Mononuclear cell (primary cell): ENCODE measurements at regions not wholly inside any gene's neighbourhood (a gene's known extent, or its start where the extent isn't known, plus 50 kb on each side); places are given as distances from the start of the nearest gene placed in this dataset.
"Not testable (repeated sequence)": the region's sequence is repeated elsewhere in the genome, so short reads cannot be mapped to it uniquely, and the experiment has no call there.

Experiments used
- H3K27me3 ChIP-seq: 2 replicates; pipeline ENCODE4 v1.6.0; 2011; ENCODE audit warnings: low read length, control low read depth; ENCODE audit not compliant: insufficient read depth
- H3K4me1 ChIP-seq: 2 replicates; pipeline ENCODE4 v1.5.1; 2011; ENCODE audit warnings: mild to moderate bottlenecking, low read length, control low read depth; ENCODE audit not compliant: insufficient read depth
- H3K4me3 ChIP-seq: 2 replicates; pipeline ENCODE4 v1.5.1; 2011; ENCODE audit warnings: mild to moderate bottlenecking, low read length, moderate library complexity
- H3K9me3 ChIP-seq: 2 replicates; pipeline ENCODE4 v1.5.1; 2011; ENCODE audit warnings: low read depth, mild to moderate bottlenecking, control low read depth, low read length

DNA sequence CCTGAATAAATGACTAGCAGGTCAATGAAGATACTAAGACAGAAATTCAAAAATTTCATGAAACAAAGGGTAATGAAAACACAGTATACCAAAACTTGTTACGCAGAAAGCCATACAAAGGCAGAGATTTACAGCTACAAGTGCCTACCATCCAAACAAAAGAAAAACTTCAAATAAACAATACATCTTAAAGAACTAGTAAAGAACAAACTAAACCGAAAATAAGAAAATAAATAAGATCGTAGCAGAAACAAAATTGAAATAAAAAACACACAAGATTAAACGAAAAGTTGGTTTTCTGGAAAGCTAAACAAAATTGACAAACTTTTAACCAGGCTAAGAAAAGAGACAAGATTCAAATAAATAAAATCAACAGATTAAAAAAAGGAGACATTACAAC lies 51.5 kb downstream of the VPREB1 start:
- not testable (repeated sequence) for H3K9me3 ChIP-seq, H3K27me3 ChIP-seq, H3K4me1 ChIP-seq, H3K4me3 ChIP-seq

DNA sequence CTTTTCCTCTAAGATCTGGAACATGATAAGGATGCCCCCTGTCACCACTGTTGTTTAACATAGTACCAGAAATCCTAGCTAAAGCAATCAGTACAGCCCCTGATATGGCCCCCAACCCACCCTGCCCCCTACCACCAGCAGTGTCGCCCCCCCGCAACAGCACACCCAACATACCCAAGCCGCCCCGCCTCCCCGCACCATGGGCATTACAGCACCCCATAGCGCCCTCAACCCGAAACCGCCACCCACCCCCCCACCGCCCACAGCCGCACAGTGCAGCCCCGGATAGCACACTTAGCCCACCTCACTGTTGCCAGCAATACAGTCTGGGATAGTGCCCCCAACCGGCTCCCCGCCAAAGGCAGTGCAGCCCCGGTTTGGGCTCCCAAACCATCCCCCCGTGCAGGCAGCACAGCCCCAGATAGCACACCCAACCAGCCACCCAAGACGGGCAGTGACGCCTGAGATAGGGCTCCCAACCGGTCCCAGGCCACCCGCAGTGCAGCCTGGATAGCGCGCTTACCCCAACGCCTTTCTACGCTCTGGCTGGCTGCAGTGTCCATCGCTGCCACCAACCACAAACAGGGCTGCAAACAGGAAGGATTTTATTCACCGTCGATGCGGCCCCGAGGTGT lies 52.7 kb downstream of the VPREB1 start:
- not testable (repeated sequence) for H3K9me3 ChIP-seq, H3K4me1 ChIP-seq
- peak overlapping the region; percentile 56 for H3K4me3 ChIP-seq

DNA sequence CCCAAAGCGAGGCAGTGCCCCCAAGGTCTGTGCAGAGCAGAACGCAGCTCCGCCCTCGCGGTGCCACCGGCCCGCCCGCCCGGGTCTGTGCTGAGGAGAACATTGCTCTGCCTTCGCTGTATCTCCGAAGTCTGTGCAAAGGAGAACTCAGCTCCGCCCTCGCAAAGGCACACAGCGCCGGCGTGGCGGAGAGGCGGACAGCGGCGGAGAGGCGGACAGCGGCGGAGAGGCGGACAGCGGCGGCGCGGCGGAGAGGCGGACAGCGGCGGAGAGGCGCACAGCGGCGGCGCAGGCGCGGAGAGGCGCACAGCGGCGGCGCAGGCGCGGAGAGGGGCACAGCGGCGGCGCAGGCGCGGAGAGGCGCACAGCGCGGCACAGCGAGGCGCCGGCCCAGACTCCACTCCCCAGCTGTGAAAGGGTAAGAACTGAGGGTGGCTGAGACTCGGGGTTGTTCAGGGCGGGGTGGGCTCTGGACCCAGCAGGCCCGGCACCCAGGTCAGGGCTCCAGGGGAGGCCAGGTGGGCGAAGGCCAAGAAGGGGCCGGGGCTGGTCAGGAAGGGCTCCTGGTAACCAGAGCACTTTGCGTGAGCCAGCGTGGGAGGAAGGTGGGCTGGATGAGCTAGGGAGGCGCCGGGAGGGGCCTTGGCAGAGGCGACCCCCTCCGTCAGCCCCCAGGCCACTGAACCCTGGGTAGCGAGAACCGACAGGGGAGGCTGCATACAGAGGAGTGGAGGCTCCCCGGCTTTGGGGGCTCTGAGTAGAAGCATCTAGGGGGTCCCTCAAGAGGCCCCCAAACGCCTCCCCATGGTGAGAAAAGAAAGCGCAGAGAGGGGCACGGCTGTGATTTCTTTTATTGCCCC lies 53.4 kb downstream of the VPREB1 start:
- H3K27me3 ChIP-seq, H3K9me3 ChIP-seq, H3K4me1 ChIP-seq: not testable (repeated sequence)
- H3K4me3 ChIP-seq = peak overlapping the region; percentile 56

More for the DNA sequence above, 52.7 kb downstream of the VPREB1 start:
- H3K27me3 ChIP-seq = not testable (repeated sequence)

DNA sequence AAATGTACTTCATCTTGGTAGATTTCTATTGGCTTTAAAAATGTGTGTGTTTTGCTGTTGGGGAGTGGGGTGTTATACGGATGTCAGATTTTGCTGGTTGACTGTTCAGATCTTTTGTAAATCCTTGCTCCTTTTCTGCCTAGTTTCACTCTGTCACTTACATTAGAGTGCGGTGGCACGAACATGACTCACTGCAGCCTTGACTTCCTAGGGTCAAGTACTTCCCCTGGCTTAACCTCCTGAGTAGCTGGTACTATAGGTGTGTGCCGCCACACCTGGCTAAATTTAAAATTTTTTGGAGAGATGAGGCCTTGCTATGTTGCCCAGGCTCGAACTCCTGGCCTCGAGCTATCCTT lies 54.0 kb downstream of the VPREB1 start:
- peak overlapping the region; percentile 56 for H3K4me3 ChIP-seq
- H3K27me3 ChIP-seq = not testable (repeated sequence)

DNA sequence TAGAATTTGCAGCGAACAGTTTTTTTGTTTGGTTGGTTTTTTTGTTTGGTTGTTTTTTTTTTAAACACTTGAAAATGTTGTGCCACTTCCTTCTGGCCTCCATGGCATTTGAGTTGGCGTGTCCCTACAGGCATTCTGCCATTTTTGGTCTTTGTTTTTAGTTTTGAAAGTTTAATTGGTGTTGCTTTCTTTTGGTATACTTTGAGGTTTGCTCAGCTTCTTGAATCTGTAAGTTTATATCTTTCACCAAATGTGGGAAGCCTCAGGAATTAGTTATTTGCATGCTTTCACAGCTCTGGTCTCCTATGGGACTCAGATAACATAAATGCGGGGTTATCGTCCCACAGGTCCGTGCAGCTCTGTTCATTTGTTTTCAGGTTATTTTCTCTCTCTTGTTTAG lies 55.9 kb downstream of the VPREB1 start:
- H3K9me3 ChIP-seq, H3K4me1 ChIP-seq, H3K27me3 ChIP-seq, H3K4me3 ChIP-seq: not testable (repeated sequence)

More for the DNA sequence above, 54.0 kb downstream of the VPREB1 start:
- not testable (repeated sequence) for H3K9me3 ChIP-seq, H3K4me1 ChIP-seq

DNA sequence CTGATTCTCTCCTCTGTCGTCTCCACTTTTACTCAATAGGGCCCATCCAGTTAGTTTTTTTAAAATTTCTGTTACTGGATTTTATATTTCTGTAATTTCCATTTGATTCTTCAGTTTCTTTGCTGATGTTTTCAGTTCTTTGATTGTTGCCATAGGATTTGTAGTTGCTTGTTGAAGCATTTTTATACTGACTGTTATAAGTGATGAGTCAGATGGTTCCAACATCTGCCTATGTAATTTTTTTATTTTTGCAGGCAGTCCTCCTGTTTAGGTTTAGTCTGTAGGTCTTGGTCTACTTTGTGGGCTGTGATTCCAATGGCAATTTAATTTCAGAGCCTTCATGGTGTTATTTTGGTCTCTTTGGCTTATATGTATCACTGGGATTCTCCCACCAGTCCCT lies 56.4 kb downstream of the VPREB1 start:
- H3K9me3 ChIP-seq, H3K4me1 ChIP-seq, H3K4me3 ChIP-seq, H3K27me3 ChIP-seq: not testable (repeated sequence)

GRCh38 chr22:22316589-22316988 lies 72.0 kb downstream of the VPREB1 start:
- H3K4me1 ChIP-seq = no peaks in the 10 kb centered on the region
- H3K27me3 ChIP-seq = no peaks in the 10 kb centered on the region
- H3K4me3 ChIP-seq = no peak overlapping the region
- H3K9me3 ChIP-seq = no peaks in the 10 kb centered on the region

DNA sequence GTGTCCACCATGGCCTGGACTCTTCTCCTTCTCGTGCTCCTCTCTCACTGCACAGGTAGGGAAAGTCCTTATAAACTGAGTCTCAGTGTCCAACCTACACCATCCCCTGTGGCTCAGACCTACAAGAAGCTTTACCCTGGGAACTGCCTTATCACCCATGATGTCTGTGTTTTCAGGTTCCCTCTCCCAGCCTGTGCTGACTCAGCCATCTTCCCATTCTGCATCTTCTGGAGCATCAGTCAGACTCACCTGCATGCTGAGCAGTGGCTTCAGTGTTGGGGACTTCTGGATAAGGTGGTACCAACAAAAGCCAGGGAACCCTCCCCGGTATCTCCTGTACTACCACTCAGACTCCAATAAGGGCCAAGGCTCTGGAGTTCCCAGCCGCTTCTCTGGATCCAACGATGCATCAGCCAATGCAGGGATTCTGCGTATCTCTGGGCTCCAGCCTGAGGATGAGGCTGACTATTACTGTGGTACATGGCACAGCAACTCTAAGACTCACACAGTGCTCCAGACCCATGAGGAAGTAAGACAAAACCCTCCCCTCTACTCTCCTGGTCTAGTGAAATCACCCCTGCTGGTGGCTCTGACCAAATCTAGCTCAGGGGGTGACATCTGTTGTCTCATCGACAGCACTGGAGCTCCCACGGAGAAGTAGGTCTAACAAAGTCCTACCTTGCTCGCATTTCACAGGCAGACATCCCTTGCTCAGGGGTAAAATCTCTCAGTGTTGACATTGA lies 74.3 kb downstream of the VPREB1 start:
- H3K4me1 ChIP-seq = no peaks in the 10 kb centered on the region
- H3K4me3 ChIP-seq = no peak overlapping the region
- no peaks in the 10 kb centered on the region for H3K27me3 ChIP-seq
- no peaks in the 10 kb centered on the region for H3K9me3 ChIP-seq

- H3K4me3 ChIP-seq, H3K27me3 ChIP-seq, H3K9me3 ChIP-seq, H3K4me1 ChIP-seq: not testable (repeated sequence)
These were observed 77.4 kb downstream of the VPREB1 start for GRCh38 chr22:22321743-22322611.

- Histone ChIP-seq H3K9me3 (no peaks in the 10 kb centered on the region), H3K27me3 (no peaks in the 10 kb centered on the region), H3K4me1 (peaks cover under 1% of the 10 kb centered on the region), H3K4me3 (no peak overlapping the region)
These were observed 78.2 kb downstream of the VPREB1 start for GRCh38 chr22:22322792-22323191.

DNA sequence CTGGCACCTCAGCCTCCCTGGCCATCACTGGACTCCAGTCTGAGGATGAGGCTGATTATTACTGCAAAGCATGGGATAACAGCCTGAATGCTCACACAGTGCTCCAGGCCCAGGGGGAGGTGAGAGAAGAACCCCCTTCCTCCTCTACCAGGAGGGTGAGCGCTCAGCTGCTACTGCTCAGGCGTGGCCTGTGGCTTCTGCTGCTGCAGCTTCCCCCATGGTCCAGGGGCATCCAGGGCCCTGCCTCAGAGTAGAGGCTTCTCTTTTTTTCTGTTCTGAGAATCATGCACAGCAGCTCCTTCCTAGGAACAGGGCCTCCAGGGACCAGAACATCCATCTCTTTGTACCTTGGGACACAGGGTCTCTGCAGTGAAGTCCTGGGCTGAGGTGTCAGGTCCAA lies 83.1 kb downstream of the VPREB1 start:
- H3K27me3 ChIP-seq = no peaks in the 10 kb centered on the region
- H3K9me3 ChIP-seq = no peaks in the 10 kb centered on the region
- H3K4me3 ChIP-seq = no peak overlapping the region
- peaks cover 10% of the 10 kb centered on the region for H3K4me1 ChIP-seq

DNA sequence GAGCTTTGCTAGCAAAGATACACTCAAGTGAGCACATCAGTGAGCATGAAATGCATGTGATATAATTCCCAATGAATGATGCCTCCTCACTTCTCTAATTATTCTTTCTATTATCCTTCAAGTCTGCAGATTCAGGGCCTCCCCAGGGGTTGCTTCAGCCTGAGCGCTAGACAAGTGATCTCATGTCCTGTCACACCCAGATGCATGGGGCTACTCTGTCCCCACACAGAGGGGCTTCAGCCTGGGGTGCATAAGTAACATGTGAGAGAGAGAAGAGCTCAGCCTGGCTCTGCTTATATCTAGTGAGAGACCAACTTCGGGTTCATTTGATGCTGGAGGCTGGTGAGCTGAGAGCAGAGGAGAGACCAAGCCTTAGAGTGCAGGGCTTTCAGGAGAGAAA lies 85.2 kb downstream of the VPREB1 start:
- Histone ChIP-seq H3K9me3 (no peaks in the 10 kb centered on the region), H3K4me1 (peaks cover 10% of the 10 kb centered on the region), H3K27me3 (peaks cover 5% of the 10 kb centered on the region), H3K4me3 (no peak overlapping the region)

DNA sequence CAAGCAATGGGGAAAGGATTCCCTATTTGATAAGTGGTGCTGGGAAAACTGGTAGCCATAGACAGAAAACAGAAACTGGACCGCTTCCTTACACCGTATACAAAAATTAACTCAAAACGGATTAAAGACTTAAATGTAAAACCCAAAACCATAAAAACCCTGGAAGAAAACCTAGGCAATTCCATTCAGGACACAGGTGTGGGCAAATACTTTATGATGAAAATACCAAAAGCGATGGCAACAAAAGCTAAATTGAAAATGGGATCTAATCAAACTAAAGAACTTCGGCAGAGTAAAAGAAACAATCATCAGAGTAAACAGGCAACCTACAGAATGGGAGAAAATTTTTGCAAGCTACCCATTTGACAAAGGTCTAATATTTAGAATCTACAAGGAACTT lies 91.1 kb downstream of the VPREB1 start:
- peaks cover 14% of the 10 kb centered on the region for H3K27me3 ChIP-seq
- not testable (repeated sequence) for H3K4me1 ChIP-seq, H3K4me3 ChIP-seq, H3K9me3 ChIP-seq

GRCh38 chr22:22336333-22336732 lies 91.7 kb downstream of the VPREB1 start:
- H3K4me3 ChIP-seq, H3K9me3 ChIP-seq, H3K4me1 ChIP-seq: not testable (repeated sequence)
- peaks cover 14% of the 10 kb centered on the region for H3K27me3 ChIP-seq

DNA sequence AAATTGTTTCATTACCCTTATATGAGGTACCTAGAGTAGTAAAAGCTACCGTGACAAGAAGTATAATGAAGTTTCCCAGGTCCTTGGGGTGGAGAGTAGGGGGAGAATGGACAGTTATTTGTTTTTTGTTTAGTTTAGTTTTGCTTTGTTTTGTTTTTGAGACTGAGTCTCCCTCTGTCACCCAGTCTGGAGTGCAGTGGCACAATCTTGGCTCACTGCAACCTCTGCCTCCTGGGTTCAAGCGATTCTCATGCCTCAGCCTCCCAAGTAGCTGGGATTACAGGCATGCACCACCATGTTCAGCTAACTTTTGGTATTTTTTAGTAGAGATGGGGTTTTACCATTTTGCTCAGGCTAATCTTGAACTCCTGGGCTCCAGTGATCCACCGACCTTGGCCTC lies 94.2 kb downstream of the VPREB1 start:
- peaks cover 11% of the 10 kb centered on the region for H3K27me3 ChIP-seq
- not testable (repeated sequence) for H3K4me3 ChIP-seq, H3K9me3 ChIP-seq, H3K4me1 ChIP-seq
